Activated T-cell treated with anti-CD3 and anti-CD28 coated beads, Interleukin-2, amount 50 U/mL, for 48 hours (primary cell): ENCODE measurements at regions not wholly inside any gene's neighbourhood (a gene's known extent, or its start where the extent isn't known, plus 50 kb on each side); places are given as distances from the start of the nearest gene placed in this dataset.

Source experiments
- DNase-seq, 2 experiments: peaks; one replicate each; pipeline ENCODE4 v3.0.0-alpha.2; 2020

- no peak for DNase-seq
Measured at GRCh38 chrX:45980726-45981125, 564.5 kb downstream of the ZNF674 start.

GRCh38 chrX:45975633-45976032, 569.6 kb downstream of the ZNF674 start:
- DNase-seq, result no peak

DNA sequence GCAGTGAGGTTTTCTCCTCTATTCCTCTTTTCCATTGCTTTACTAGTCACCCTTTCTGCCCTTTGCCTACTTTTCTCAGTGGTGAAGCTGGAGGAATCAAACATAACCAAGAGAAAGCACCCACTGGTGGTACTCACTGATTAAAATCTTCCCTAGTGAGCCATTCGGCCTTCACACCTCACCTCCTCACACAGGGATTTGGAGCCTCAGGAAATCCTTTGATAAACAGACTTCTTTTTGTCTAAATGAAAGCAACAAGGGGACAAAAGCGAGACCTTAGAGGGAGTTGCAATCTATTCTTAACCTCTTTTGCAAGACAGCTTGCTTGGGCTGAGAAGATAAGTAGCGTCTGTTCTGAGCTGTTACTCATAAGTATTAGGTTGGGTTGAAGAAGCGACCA, 572.6 kb downstream of the ZNF674 start:
- DNase-seq, result no peak

GRCh38 chrX:45959567-45959966, 585.7 kb downstream of the ZNF674 start:
- DNase-seq, result no peak

GRCh38 chrX:45956191-45956870, 588.9 kb downstream of the ZNF674 start:
- no peak for DNase-seq

- no peak for DNase-seq
Measured at GRCh38 chrX:45955661-45956060, 589.6 kb downstream of the ZNF674 start.

DNA sequence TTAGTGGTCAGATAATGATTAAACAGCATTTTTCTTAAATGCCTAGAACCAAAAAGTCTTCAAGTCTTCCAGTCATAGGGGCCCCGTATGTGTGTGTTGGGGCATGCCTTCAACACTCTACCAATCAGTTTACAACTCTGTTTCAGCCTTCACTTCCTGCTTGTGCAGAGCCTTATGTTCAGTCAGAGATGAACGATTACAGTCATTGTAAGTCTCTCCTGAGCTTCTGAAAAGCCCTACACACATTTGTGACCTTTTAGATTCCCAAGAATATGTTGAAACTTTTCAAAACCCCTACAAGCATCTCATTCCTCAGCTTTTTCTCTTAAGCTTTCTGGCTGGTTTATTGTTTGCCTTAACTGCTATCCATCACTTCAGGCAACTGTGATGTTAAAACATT, 591.2 kb downstream of the ZNF674 start:
- DNase-seq, result no peak

DNA sequence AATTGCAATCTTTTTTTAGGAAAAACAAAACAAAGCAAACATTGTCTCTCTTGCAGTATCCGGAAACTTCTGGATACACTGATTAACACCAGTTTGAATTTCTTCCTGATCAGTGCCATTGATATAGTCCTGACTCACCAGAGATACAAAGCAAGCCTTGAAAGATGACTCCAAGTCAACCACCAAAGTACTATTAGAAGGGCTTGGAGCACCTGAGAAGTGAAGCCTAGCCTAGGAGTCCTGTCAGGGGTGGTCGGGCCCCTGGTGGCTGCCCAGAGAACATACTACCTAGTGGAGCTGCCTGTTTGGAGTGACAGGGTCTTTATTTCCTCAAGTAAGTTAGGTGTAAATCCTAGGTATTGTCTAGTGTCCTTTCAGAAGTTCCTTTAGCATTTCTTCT, 593.2 kb downstream of the ZNF674 start:
- no peak for DNase-seq

DNA sequence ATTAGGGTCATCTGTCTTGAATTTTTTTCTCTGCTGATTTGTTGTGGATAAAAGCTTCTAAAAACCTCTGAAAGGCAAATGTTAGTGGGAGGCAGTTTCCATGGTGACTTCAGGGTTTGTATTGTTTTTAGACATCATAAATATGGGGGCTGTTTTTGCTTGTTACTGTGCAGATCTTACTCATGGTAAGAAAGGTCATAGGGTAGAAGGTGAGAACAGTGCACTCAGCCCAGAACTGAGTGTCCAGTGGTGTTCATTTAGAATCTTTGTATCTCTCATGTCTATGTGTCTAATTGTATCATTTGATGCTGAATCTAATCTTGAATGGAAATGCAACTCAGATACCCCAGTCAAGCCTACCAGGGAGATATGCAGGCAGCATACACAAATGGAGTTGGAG, 609.8 kb downstream of the ZNF674 start:
- DNase-seq, result no peak

- no peak for DNase-seq
Measured at GRCh38 chrX:45912316-45912715, 632.9 kb downstream of the ZNF674 start.

GRCh38 chrX:45907786-45908185, 637.4 kb downstream of the ZNF674 start:
- no peak for DNase-seq

DNA sequence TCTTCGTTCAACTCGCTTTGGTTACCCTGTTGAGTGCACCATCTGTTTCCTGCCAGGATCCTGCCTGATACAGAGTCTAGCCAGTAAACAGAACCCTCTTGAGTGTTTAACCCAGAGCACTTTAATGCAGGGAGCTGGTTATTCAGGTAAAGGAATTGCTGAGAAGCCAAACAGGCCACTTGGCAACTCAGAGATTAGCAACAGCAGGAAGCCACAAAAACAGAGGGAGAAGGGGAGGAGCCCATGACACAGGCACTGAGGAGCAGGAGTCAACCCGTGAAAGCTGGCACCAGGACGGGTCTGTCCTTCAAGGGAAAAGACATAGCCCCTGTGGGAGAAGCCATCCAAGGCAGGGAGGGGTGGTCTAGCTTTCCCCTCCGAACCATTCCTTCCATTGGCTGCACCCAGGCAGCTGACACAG, 641.4 kb downstream of the ZNF674 start:
- DNase-seq, result no peak

- DNase-seq, result no peak
Measured at GRCh38 chrX:45900766-45901615, 644.2 kb downstream of the ZNF674 start.

DNA sequence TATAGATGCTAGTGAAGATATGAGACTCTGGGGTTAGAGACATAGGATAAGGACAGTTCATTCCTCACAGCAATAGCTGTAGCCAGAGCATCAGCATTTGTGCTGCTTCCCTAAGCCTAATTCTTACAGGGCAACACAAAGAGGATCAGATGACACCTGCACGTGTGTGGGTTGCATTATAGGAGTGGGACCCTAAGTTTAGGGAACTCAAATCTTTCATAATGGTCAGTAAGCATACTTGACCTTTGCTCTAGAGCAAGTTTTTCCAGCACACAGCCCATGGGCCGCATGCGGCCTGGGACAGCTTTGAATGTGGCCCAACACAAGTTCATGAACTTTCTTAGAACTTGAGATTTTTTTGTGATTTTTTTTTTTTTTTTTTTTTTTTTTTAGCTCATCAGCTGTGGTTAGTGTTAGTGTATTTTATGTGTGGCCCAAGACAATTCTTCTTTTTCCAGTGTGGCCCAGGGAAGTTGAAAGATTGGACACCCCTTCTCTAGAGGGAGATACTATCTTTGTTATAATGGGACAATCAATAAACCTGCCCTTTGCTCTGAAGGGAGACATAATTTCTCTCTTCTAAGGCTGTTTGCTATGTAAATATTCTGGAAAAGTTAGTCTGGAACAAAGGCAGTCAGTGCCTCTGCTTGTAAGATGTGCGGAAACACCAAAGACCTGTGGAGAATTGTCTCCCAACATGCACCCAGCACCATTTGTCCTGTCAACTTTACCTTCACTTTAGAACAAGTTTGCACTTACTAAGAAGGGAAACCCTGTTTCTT, 650.2 kb downstream of the ZNF674 start:
- DNase-seq, result no peak

DNA sequence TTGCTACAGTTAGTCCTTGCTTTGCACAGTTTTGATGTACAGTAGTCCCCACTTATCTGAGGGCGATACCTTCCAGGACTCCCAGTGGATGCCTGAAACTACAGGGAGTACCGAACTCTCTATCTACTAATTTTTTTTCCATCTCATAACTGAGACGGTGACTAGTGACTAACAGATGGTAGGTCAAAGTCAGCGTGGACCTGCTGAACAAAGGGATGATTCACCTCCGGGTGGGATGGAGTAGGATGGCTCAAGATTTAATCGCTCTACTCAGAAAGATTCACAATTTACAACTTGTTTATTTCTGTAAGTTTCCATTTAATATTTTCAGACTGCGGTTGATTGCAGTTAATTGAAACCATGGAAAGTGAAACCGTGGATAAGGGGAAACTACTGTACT, 655.8 kb downstream of the ZNF674 start:
- DNase-seq, result no peak

DNA sequence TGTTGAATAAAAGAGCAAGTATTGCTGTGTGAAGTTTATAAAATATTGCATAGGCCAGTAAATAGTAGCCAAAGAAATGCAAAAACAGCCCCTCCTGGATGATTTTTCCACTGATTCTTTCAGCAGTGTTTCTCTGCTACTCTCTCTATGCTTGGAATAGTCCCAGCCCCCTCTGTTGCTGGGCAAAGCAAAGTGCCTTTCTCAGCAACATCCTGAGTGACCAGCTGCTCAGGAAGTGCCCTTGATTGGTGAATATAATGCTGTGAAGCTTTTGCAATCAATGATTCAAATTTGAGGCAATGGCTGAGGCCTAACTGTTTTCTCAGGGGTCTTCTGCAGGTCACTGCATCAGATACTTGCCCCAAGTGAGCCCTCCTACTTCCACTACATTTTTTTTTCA, 656.7 kb downstream of the ZNF674 start:
- DNase-seq, result no peak

DNA sequence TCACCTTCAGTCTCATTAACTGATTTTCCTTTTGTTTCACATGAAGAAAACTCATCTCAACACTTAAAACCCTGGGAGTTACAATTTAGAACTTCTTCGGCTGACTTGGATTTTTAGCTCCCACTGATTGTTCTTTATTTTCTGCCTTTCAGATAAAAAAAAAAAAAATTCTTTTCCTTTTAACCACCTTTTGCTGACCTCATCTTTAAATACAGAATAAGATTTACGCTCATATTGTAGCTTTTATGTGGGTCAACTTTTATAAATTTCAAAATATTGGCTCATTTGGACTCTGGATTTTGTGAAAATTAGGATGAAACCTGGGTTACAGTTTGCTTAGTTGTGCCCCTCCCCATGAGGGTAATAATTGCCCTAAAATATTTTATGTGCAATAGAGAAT, 659.3 kb downstream of the ZNF674 start:
- DNase-seq, result no peak

GRCh38 chrX:45879512-45879911, 665.7 kb downstream of the ZNF674 start:
- DNase-seq, result no peak

DNA sequence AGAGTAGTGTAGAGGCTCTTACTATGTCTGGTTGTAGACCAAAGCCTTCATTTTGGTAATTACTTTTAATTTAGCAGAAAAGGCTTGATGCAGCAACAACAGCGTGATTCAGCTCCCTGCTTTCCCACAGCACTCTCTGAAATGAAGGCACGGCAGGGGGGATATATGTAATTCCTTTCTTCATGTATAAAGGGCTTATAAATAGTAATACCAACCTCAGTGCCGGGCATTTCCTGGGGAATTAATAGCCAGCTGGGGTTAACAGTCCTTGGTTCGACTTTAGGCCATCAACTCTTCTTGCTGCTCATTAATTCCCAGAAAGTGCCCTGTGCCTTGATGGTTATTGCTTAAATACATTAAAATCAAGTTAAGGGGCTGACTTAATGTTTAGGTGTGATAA, 669.0 kb downstream of the ZNF674 start:
- DNase-seq, result no peak

- DNase-seq, result no peak
Measured at GRCh38 chrX:45873781-45874180, 671.4 kb downstream of the ZNF674 start.

- DNase-seq, result no peak
Measured at GRCh38 chrX:45872480-45872879, 671.8 kb upstream of the DIPK2B start.

DNA sequence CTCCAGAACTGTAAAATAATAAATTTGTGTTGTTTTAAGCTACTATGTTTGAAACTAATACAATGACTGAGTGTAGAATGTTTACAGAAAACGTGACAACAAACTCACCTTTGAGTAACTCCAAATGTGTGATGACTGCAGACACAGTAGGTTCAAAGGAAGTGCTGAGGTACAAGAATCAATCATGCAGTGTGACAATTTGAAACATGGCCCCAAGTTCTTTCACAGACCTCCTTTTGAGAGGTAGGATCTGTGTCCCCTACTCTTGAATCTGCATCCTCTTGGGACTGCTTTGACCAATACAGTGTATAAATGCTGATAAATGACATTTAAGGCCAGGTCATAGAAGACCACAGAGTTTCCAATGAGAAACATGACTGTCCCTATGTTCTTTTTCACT, 667.7 kb upstream of the DIPK2B start:
- no peak for DNase-seq

GRCh38 chrX:45862801-45863200, 662.1 kb upstream of the DIPK2B start:
- DNase-seq, result no peak

DNA sequence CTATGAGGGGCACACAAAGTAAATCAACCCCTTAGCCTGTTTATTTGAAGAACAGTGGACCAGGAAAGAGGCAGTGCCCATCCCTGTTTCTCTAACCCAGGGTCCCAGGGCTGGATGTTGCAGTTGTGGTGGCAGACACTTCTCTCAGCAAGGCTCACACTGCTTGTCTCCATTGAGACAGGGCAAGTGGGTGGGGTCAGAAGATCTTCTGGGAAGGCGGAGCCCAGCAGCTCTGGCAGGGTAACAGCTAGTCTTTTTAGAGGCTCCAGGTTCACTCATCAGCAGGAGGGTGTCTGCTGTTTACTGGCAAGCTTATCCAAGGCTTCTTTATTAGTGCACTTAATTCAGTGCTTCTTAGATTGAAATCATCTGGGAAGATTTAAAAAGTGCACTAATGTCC, 659.8 kb upstream of the DIPK2B start:
- DNase-seq, result no peak
